Panc1 (cell line): ENCODE measurements at regions not wholly inside any gene's neighbourhood (a gene's known extent, or its start where the extent isn't known, plus 50 kb on each side); places are given as distances from the start of the nearest gene placed in this dataset.

Experiments
- ATAC-seq: fragments of 200-7000 bp; cut with Tn5 transposase; 2 replicates; pipeline ENCODE4 v1.9.1; 2020; ENCODE audit warnings: mild to moderate bottlenecking, moderate library complexity
- BruUV-seq: library from RNA; stranded (reverse); fragments of 400-500 nt; replicated peaks from 2 replicates; lab custom pipeline; 2021; lab: Mats Ljungman, UMichigan
- CTCF ChIA-PET: fragments of 300-600 bp; sonication (Branson Sonifier 250); formaldehyde crosslinking; loops from one replicate; lab custom pipeline; 2022; ENCODE audit warnings: antibody characterized with exemption; lab: Charles Lee
- POLR2A ChIA-PET: fragments of 300-600 bp; sonication (Branson Sonifier 250); formaldehyde crosslinking; loops from one replicate; lab custom pipeline; 2022; ENCODE audit warnings: antibody characterized with exemption; lab: Charles Lee
- DNase-seq: peaks from one replicate; pipeline ENCODE4 v3.0.0-alpha.2; 2010; ENCODE audit warnings: low read depth, low spot score
- H3K27ac ChIP-seq: 2 replicates; pipeline ENCODE4 v1.5.1; 2011; ENCODE audit warnings: mild to moderate bottlenecking, low read length, inconsistent platforms
- H3K27me3 ChIP-seq: fragments of 200-500 bp; sonication (Bioruptor generic); 2 replicates; pipeline ENCODE4 v1.6.0; 2014; ENCODE audit warnings: low read length, inconsistent platforms; ENCODE audit not compliant: control insufficient read depth, insufficient read depth
- H3K36me3 ChIP-seq: fragments of 200-500 bp; sonication (Bioruptor generic); 2 replicates; pipeline ENCODE4 v1.5.1; 2014; ENCODE audit warnings: inconsistent platforms, mild to moderate bottlenecking, low read length, moderate library complexity; ENCODE audit not compliant: control insufficient read depth, insufficient read depth
- H3K4me1 ChIP-seq: 2 replicates; pipeline ENCODE4 v1.5.1; 2011; ENCODE audit warnings: inconsistent platforms, mild to moderate bottlenecking, low read length, moderate library complexity; ENCODE audit not compliant: control insufficient read depth, insufficient read depth
- H3K4me3 ChIP-seq, 2 experiments: 2 replicates each; pipeline ENCODE4 v1.5.1; 2011 to 2012; ENCODE audit warnings: low read depth in 2 of 2, low read length in 2 of 2, mild to moderate bottlenecking in 2 of 2, inconsistent platforms in 1 of 2, moderate library complexity in 1 of 2
- H3K9me3 ChIP-seq: fragments of 200-500 bp; sonication (Bioruptor generic); 2 replicates; pipeline ENCODE4 v1.5.1; 2014; ENCODE audit warnings: low read depth, mild to moderate bottlenecking, inconsistent platforms, low read length, moderate library complexity; ENCODE audit not compliant: control insufficient read depth, insufficient read depth
- CTCF ChIP-seq: fragments of 450-650 bp; IDR thresholded peaks from 2 replicates; pipeline ENCODE4 v1.5.1; 2017; ENCODE audit warnings: mild to moderate bottlenecking
- POLR2AphosphoS5 ChIP-seq: IDR thresholded peaks from 2 replicates; pipeline ENCODE4 v1.6.1; 2012; ENCODE audit warnings: mild to moderate bottlenecking, low read depth, low read length, moderate library complexity
- REST ChIP-seq, 2 experiments: IDR thresholded peaks; 2 replicates each; pipeline ENCODE4 v1.6.1; 2011 to 2012; ENCODE audit warnings: low read depth in 2 of 2, control low read depth in 1 of 2, low read length in 1 of 2, mild to moderate bottlenecking in 1 of 2, moderate library complexity in 1 of 2; ENCODE audit not compliant: insufficient read depth in 1 of 2
- SIN3A ChIP-seq: IDR thresholded peaks from 2 replicates; pipeline ENCODE4 v1.6.1; 2012; ENCODE audit warnings: low read depth, mild to moderate bottlenecking, low read length, moderate library complexity, borderline replicate concordance; ENCODE audit not compliant: insufficient read depth
- TCF7L2 ChIP-seq: IDR thresholded peaks from 2 replicates; pipeline ENCODE4 v1.6.1; 2011; ENCODE audit warnings: mild to moderate bottlenecking, low read depth, low read length, inconsistent platforms
- in situ Hi-C: cut with HindIII; loops from 2 replicates; pipeline ENCODE4 v1.10.0; 2016; ENCODE audit warnings: low sequenced_read_pairs, low pct_unique_long_range_greater_than_20kb
- intact Hi-C: fragments of 100-400 bp; cut with micrococcal nuclease; formaldehyde crosslinking; loops from one replicate; pipeline ENCODE4 v1.10.0; 2022; ENCODE audit not compliant: unreplicated experiment

- Histone ChIP-seq H3K27me3 (no peaks in the 10 kb centered on the region), H3K4me3 (no peak overlapping the region), H3K9me3 (no peaks in the 10 kb centered on the region), H3K36me3 (no peaks in the 10 kb centered on the region), H3K4me1 (no peaks in the 10 kb centered on the region), H3K27ac (no peak overlapping the region)
- DNase-seq = no peak
- no TSS peak for BruUV-seq
- TF ChIP-seq POLR2AphosphoS5 (no peak), TCF7L2 (no peak)
- no peak for ATAC-seq
- ChIA-PET POLR2A (no interaction called here), CTCF (no interaction called here)
- intact Hi-C loops = no loop called here
- in situ Hi-C loops = no loop called here
Measured at GRCh38 chr4:14809203-14809602, 193.1 kb upstream of the CPEB2 start.

GRCh38 chr4:14810121-14810520 lies 192.2 kb upstream of the CPEB2 start:
- in situ Hi-C loops (no loop called here), intact Hi-C loops (no loop called here)
- ATAC-seq (no peak), DNase-seq (no peak)
- Histone ChIP-seq H3K27me3 (no peaks in the 10 kb centered on the region), H3K4me3 (no peak overlapping the region), H3K27ac (no peak overlapping the region), H3K9me3 (no peaks in the 10 kb centered on the region), H3K4me1 (no peaks in the 10 kb centered on the region), H3K36me3 (no peaks in the 10 kb centered on the region)
- no peak for TF ChIP-seq SIN3A
- CTCF ChIA-PET = no interaction called here
- POLR2A ChIA-PET = no interaction called here
- BruUV-seq = no TSS peak

GRCh38 chr4:14810568-14810967 lies 191.7 kb upstream of the CPEB2 start:
- CTCF ChIA-PET = no interaction called here
- Histone ChIP-seq H3K27ac (no peak overlapping the region), H3K27me3 (no peaks in the 10 kb centered on the region), H3K36me3 (no peaks in the 10 kb centered on the region), H3K4me3 (no peak overlapping the region), H3K9me3 (no peaks in the 10 kb centered on the region), H3K4me1 (no peaks in the 10 kb centered on the region)
- intact Hi-C loops = no loop called here
- in situ Hi-C loops = no loop called here
- DNase-seq = no peak
- no peak for ATAC-seq
- no peak for TF ChIP-seq SIN3A
- TF ChIP-seq POLR2AphosphoS5 = no peak
- TF ChIP-seq CTCF = no peak
- no peak for TF ChIP-seq REST (IDR thresholded peaks at IDR 0.05; ENCODE audit: insufficient read depth in 1 of 2, low read depth in 2 of 2, low read length in 1 of 2)
- no peak for TF ChIP-seq TCF7L2
- POLR2A ChIA-PET = no interaction called here
- no TSS peak for BruUV-seq
